HEK293 (cell line): ENCODE measurements at regions not wholly inside any gene's neighbourhood (a gene's known extent, or its start where the extent isn't known, plus 50 kb on each side); places are given as distances from the start of the nearest gene placed in this dataset.

Experiments
- PRDM1 ChIP-seq: fragments of 450-650 bp; formaldehyde crosslinking; IDR thresholded peaks from 2 replicates; pipeline ENCODE4; 2016; ENCODE audit warnings: missing biosample characterization, missing genetic modification characterization
- SP2 ChIP-seq: fragments of 450-650 bp; formaldehyde crosslinking; IDR thresholded peaks from 2 replicates; pipeline ENCODE4 v1.5.1; 2016; ENCODE audit warnings: missing biosample characterization, missing genetic modification characterization
- WT1 ChIP-seq: fragments of 450-650 bp; formaldehyde crosslinking; IDR thresholded peaks from 2 replicates; pipeline ENCODE4 v1.5.1; 2016; ENCODE audit warnings: missing biosample characterization, missing genetic modification characterization
- YY2 ChIP-seq: fragments of 450-650 bp; formaldehyde crosslinking; IDR thresholded peaks from 2 replicates; pipeline ENCODE4 v1.5.1; 2016; ENCODE audit warnings: missing biosample characterization, missing genetic modification characterization
- ZBTB1 ChIP-seq: fragments of 450-650 bp; formaldehyde crosslinking; IDR thresholded peaks from 2 replicates; pipeline ENCODE4 v1.5.1; 2016; ENCODE audit warnings: missing biosample characterization, missing genetic modification characterization
- ZBTB17 ChIP-seq: fragments of 450-650 bp; formaldehyde crosslinking; IDR thresholded peaks from 2 replicates; pipeline ENCODE4 v1.5.1; 2016; ENCODE audit warnings: missing biosample characterization, missing genetic modification characterization
- ZFP69B ChIP-seq: fragments of 450-650 bp; formaldehyde crosslinking; IDR thresholded peaks from 2 replicates; pipeline ENCODE4 v1.5.1; 2016; ENCODE audit warnings: missing biosample characterization, missing genetic modification characterization
- ZSCAN30 ChIP-seq: fragments of 450-650 bp; IDR thresholded peaks from 2 replicates; pipeline ENCODE4 v1.5.1; 2018; ENCODE audit warnings: missing biosample characterization, mild to moderate bottlenecking, missing genetic modification characterization, moderate library complexity
- TF ChIP-seq, protein P1 (sequence below): fragments of 450-650 bp; formaldehyde crosslinking; IDR thresholded peaks from 2 replicates; pipeline ENCODE4 v1.5.1; 2016; ENCODE audit warnings: missing biosample characterization, missing genetic modification characterization
- TF ChIP-seq, protein P2 (sequence below): fragments of 450-650 bp; formaldehyde crosslinking; IDR thresholded peaks from 2 replicates; pipeline ENCODE4 v1.5.1; 2016; ENCODE audit warnings: missing biosample characterization, missing genetic modification characterization
- TF ChIP-seq, protein P3 (sequence below): sonication (generic); formaldehyde crosslinking; IDR thresholded peaks from 2 replicates; pipeline ENCODE4 v1.8.1; 2022; ENCODE audit warnings: mild to moderate bottlenecking, moderate library complexity, missing genetic modification reagents
- TF ChIP-seq, protein P4 (sequence below): fragments of 450-650 bp; formaldehyde crosslinking; IDR thresholded peaks from 2 replicates; pipeline ENCODE4 v1.5.1; 2016; ENCODE audit warnings: missing biosample characterization, missing genetic modification characterization

DNA sequence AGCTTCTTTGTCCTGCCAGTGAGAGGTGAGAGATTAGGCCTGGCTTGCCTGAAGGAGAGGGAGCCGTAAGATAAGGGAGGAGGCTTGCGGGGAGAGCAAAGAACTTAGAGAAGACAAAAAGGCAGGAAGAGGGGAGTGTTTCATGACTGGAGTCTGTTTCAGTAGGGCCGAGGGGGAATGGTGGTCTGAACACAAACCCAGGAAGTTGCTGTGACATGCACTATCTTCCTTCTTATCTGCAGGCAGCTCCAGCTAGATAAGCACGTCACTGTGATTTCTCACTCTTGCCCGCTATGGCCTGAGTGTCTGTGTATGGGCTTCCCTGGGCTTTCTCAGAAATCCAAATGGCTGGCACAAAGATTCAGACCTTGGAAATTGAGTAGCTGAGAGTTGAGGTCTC, 307.5 kb upstream of the CLINT1 start:
- no peak for TF ChIP-seq ZBTB1 (tag by site-specific recombination)
- TF ChIP-seq YY2 (tag by site-specific recombination), result no peak
- no peak for TF ChIP-seq ZSCAN30 (tag by site-specific recombination)
- TF ChIP-seq, protein P1, sequence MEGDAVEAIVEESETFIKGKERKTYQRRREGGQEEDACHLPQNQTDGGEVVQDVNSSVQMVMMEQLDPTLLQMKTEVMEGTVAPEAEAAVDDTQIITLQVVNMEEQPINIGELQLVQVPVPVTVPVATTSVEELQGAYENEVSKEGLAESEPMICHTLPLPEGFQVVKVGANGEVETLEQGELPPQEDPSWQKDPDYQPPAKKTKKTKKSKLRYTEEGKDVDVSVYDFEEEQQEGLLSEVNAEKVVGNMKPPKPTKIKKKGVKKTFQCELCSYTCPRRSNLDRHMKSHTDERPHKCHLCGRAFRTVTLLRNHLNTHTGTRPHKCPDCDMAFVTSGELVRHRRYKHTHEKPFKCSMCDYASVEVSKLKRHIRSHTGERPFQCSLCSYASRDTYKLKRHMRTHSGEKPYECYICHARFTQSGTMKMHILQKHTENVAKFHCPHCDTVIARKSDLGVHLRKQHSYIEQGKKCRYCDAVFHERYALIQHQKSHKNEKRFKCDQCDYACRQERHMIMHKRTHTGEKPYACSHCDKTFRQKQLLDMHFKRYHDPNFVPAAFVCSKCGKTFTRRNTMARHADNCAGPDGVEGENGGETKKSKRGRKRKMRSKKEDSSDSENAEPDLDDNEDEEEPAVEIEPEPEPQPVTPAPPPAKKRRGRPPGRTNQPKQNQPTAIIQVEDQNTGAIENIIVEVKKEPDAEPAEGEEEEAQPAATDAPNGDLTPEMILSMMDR (tag by site-specific recombination), result no peak
- no peak for TF ChIP-seq ZFP69B (tag by site-specific recombination)
- TF ChIP-seq PRDM1, result no peak
- TF ChIP-seq ZBTB17 (tag by site-specific recombination), result no peak
- TF ChIP-seq, protein P2, sequence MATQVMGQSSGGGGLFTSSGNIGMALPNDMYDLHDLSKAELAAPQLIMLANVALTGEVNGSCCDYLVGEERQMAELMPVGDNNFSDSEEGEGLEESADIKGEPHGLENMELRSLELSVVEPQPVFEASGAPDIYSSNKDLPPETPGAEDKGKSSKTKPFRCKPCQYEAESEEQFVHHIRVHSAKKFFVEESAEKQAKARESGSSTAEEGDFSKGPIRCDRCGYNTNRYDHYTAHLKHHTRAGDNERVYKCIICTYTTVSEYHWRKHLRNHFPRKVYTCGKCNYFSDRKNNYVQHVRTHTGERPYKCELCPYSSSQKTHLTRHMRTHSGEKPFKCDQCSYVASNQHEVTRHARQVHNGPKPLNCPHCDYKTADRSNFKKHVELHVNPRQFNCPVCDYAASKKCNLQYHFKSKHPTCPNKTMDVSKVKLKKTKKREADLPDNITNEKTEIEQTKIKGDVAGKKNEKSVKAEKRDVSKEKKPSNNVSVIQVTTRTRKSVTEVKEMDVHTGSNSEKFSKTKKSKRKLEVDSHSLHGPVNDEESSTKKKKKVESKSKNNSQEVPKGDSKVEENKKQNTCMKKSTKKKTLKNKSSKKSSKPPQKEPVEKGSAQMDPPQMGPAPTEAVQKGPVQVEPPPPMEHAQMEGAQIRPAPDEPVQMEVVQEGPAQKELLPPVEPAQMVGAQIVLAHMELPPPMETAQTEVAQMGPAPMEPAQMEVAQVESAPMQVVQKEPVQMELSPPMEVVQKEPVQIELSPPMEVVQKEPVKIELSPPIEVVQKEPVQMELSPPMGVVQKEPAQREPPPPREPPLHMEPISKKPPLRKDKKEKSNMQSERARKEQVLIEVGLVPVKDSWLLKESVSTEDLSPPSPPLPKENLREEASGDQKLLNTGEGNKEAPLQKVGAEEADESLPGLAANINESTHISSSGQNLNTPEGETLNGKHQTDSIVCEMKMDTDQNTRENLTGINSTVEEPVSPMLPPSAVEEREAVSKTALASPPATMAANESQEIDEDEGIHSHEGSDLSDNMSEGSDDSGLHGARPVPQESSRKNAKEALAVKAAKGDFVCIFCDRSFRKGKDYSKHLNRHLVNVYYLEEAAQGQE (tag by site-specific recombination), result no peak
- TF ChIP-seq, protein P3, sequence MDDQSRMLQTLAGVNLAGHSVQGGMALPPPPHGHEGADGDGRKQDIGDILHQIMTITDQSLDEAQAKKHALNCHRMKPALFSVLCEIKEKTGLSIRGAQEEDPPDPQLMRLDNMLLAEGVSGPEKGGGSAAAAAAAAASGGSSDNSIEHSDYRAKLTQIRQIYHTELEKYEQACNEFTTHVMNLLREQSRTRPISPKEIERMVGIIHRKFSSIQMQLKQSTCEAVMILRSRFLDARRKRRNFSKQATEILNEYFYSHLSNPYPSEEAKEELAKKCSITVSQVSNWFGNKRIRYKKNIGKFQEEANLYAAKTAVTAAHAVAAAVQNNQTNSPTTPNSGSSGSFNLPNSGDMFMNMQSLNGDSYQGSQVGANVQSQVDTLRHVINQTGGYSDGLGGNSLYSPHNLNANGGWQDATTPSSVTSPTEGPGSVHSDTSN, result no peak
- no peak for TF ChIP-seq SP2 (tag by site-specific recombination)
- TF ChIP-seq, protein P4, sequence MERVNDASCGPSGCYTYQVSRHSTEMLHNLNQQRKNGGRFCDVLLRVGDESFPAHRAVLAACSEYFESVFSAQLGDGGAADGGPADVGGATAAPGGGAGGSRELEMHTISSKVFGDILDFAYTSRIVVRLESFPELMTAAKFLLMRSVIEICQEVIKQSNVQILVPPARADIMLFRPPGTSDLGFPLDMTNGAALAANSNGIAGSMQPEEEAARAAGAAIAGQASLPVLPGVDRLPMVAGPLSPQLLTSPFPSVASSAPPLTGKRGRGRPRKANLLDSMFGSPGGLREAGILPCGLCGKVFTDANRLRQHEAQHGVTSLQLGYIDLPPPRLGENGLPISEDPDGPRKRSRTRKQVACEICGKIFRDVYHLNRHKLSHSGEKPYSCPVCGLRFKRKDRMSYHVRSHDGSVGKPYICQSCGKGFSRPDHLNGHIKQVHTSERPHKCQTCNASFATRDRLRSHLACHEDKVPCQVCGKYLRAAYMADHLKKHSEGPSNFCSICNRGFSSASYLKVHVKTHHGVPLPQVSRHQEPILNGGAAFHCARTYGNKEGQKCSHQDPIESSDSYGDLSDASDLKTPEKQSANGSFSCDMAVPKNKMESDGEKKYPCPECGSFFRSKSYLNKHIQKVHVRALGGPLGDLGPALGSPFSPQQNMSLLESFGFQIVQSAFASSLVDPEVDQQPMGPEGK, result no peak
- no peak for TF ChIP-seq WT1 (tag by site-specific recombination)
